ENCODE measurements at regions not wholly inside any gene's neighbourhood (a gene's known extent, or its start where the extent isn't known, plus 50 kb on each side); places are given as distances from the start of the nearest gene placed in this dataset.

GRCh38 chr12:97093187-97093683, 186.2 kb downstream of the NEDD1 start:
- DNase-seq: no peak

- no peak for DNase-seq
These were observed 190.7 kb downstream of the NEDD1 start for GRCh38 chr12:97097734-97098133.

- no peak for DNase-seq
These were observed 202.4 kb downstream of the NEDD1 start for GRCh38 chr12:97109441-97109840.

- no peak for DNase-seq
These were observed 205.1 kb downstream of the NEDD1 start for GRCh38 chr12:97112136-97112535.

- DNase-seq: no peak
These were observed 211.8 kb downstream of the NEDD1 start for GRCh38 chr12:97118796-97119375.

GRCh38 chr12:97127061-97127460, 220.0 kb downstream of the NEDD1 start:
- no peak for DNase-seq

GRCh38 chr12:97131220-97131981, 224.3 kb downstream of the NEDD1 start:
- DNase-seq: peak in 1 of 2 donors; percentile 4

- DNase-seq: no peak
These were observed 225.2 kb downstream of the NEDD1 start for GRCh38 chr12:97132270-97132669.

- no peak for DNase-seq
These were observed 227.4 kb downstream of the NEDD1 start for GRCh38 chr12:97134495-97134894.

- no peak for DNase-seq
These were observed 233.3 kb downstream of the NEDD1 start for GRCh38 chr12:97140355-97140754.

- DNase-seq: peak in 1 of 2 donors; percentile 10
These were observed 235.8 kb downstream of the NEDD1 start for GRCh38 chr12:97142737-97143410.

- DNase-seq: peak in 1 of 2 donors; percentile 37
These were observed 242.0 kb downstream of the NEDD1 start for GRCh38 chr12:97148941-97149559.

- DNase-seq: no peak
These were observed 244.4 kb downstream of the NEDD1 start for GRCh38 chr12:97151481-97151880.

- no peak for DNase-seq
These were observed 252.3 kb downstream of the NEDD1 start for GRCh38 chr12:97159377-97159776.

GRCh38 chr12:97160277-97160676, 253.2 kb downstream of the NEDD1 start:
- DNase-seq: no peak

GRCh38 chr12:97162173-97162572, 255.1 kb downstream of the NEDD1 start:
- no peak for DNase-seq

GRCh38 chr12:97164936-97165335, 257.9 kb downstream of the NEDD1 start:
- DNase-seq: no peak

GRCh38 chr12:97167598-97167997, 260.5 kb downstream of the NEDD1 start:
- no peak for DNase-seq

- no peak for DNase-seq
These were observed 261.7 kb downstream of the NEDD1 start for GRCh38 chr12:97168804-97169203.

- DNase-seq: no peak
These were observed 263.0 kb downstream of the NEDD1 start for GRCh38 chr12:97169889-97170567.

GRCh38 chr12:97173688-97174410, 266.8 kb downstream of the NEDD1 start:
- no peak for DNase-seq
